Posterior cingulate gyrus (tissue), 11 donors: ENCODE measurements at regions not wholly inside any gene's neighbourhood (a gene's known extent, or its start where the extent isn't known, plus 50 kb on each side); places are given as distances from the start of the nearest gene placed in this dataset.

Experiments used
- DNase-seq, 10 donors: peaks; one replicate each; pipeline versions ENCODE4 v3.0.0 to v3.0.0-alpha.2; 2020 to 2021; ENCODE audit warnings: mixed read lengths in 3 of 10
- intact Hi-C: fragments of 100-400 bp; cut with DNase I; formaldehyde crosslinking; loops from one replicate; pipeline ENCODE4 v1.15.1; 2023

DNA sequence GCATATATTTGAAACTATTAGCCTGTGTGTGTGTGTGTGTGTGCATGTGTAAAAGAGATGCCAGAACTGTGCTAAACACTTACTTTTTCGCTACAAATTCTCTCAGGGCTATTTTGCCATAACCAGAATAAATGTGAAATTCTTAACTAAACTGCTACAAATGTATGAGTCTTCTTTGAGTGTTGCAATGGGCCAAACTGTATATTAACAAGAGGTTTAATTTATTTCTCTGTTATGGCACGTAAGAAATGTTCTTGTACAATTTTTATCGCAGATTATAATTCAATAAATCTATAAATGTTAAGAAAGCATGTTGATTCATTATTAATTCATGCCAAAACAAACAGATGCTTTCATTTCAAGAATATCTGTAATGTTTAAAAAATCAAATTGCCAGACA lies 454.5 kb upstream of the PCDH7 start:
- intact Hi-C loops, result no loop called here
- no peak for DNase-seq

GRCh38 chr4:30268370-30268769 lies 451.8 kb upstream of the PCDH7 start:
- intact Hi-C loops, result no loop called here
- no peak for DNase-seq

DNA sequence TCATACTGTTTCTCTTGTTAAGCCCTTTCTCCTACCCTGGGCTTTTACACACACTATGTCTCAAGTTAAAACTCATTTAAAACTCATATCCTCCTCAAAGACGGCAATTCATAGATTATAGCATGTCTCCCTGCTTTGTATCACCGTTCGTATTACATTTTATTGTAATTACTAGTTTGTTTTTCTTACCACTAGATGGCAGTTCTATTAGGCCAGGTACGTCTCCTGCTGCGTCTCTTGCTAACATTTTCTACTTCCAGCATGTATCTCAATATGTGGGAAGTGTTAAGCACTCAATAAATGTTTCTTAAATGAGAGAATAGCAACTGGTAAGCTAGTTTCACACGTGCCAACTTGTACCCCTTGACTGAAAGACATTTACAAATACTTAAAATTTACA lies 450.3 kb upstream of the PCDH7 start:
- intact Hi-C loops, result no loop called here
- DNase-seq, result no peak

- intact Hi-C loops, result no loop called here
- no peak for DNase-seq
These were observed 438.2 kb upstream of the PCDH7 start for GRCh38 chr4:30281986-30282385.

DNA sequence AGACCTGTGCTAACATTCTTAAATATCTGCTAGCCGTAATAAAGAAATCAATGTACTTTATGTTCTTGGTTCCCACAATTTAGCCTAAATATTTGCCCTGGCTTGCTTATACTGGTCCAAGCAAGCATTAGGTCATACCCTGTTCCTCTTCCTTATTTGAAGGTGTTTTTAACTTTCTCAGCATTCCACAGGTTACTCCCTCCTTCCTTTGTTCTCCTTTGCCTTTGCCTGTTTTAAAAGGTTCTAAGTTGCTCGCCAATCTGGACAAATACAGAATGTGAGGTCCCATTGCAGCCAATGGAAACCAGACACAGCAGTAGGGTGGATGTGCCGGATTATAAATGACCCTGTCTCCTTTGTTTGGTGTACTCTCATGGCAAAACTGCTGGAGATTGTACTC lies 436.8 kb upstream of the PCDH7 start:
- intact Hi-C loops, result no loop called here
- DNase-seq, result no peak

- intact Hi-C loops, result no loop called here
These were observed 425.9 kb upstream of the PCDH7 start for GRCh38 chr4:30294295-30294694.

GRCh38 chr4:30295652-30296051 lies 424.5 kb upstream of the PCDH7 start:
- DNase-seq, result peak in 1 of 10 donors; percentile 22
- intact Hi-C loops, result no loop called here

More at GRCh38 chr4:30294295-30294694, 425.9 kb upstream of the PCDH7 start:
- peak in 1 of 10 donors; percentile 23 for DNase-seq

DNA sequence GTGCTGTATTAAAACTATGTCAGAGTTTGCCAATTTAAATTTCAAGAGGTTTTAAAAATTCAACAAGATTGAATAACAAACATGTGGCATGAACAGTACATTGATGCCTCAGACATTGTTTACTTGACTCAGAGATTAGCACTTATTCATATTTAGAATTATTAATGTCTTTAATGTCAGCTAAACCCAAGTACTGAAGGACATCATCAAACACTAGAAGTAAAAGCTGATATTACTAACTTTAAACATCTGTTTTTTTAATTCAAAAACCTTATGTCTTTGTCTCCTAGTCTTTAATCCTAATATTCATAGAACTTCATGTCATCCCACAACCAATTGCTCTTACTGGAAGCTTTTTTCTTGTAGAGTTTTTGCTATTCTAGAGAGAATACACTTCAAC lies 406.2 kb upstream of the PCDH7 start:
- intact Hi-C loops, result no loop called here
- no peak for DNase-seq

GRCh38 chr4:30330894-30331652 lies 389.1 kb upstream of the PCDH7 start:
- intact Hi-C loops, result no loop called here
- peak in 3 of 10 donors; percentile 9 to 78 (median 72) for DNase-seq

GRCh38 chr4:30341731-30342130 lies 378.4 kb upstream of the PCDH7 start:
- intact Hi-C loops, result no loop called here
- no peak for DNase-seq

DNA sequence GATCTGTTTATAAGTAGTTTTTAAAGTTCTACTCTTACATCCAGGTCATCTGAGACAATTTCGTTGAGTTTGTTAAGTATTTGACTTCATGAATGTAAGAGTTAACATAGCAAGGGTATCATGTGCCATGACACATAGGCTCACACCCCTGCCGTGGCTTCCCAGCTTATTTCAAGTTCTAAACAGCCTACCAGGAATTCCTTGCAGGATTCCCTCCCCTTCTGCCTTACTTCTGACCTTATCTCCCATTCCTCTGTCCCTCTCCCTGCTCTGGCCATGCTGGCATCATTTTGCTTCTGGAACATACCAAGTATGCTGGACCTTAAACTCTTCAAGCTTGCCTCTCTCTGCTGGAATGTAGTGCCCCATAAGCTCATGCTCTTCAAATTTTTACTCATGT lies 369.9 kb upstream of the PCDH7 start:
- no peak for DNase-seq
- intact Hi-C loops, result no loop called here

DNA sequence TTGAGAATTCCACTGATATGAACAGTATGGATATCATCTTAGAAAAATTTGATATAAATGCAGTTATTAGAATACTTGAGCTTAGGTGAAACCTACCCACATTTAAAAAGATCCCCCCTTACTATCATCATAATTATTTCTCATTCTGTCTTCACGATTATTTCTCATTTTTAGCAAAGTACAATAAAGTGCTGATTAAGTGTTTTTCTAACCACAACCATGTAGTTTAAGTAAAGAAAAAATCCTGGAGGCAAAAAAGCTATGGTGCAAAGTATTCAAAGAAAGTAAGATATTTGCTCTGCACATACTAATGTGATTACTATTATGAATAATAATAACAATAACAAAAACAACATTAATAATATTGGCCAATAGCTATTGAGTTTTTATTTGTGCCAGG lies 365.6 kb upstream of the PCDH7 start:
- DNase-seq, result no peak
- intact Hi-C loops, result no loop called here

GRCh38 chr4:30362436-30362835 lies 357.7 kb upstream of the PCDH7 start:
- DNase-seq, result no peak

DNA sequence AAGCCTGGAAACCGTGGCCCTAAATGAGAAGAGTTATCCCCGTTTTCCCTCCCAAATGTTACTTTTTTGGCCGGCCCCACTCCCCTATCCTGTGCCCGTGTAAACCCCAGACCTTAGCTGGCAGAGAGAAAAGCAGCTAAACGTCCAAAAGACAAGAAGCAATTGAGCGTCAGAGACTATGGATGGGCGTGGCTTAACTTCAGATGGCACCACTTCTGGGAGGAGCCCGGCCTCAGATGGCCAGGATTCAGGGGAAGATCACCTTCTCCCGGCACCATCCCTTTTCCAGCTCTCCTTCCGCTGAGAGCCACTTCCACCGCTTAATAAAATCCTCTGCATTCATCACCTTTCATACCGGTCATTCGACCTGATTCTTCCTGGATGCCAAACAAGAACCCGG lies 350.1 kb upstream of the PCDH7 start:
- DNase-seq, result peak in 1 of 10 donors; percentile 39
- intact Hi-C loops, result no loop called here

More at GRCh38 chr4:30362436-30362835, 357.7 kb upstream of the PCDH7 start:
- intact Hi-C loops, result no loop called here

GRCh38 chr4:30380404-30380998 lies 339.7 kb upstream of the PCDH7 start:
- no peak for DNase-seq
- intact Hi-C loops, result no loop called here

GRCh38 chr4:30385650-30386049 lies 334.5 kb upstream of the PCDH7 start:
- no peak for DNase-seq
- intact Hi-C loops, result no loop called here

DNA sequence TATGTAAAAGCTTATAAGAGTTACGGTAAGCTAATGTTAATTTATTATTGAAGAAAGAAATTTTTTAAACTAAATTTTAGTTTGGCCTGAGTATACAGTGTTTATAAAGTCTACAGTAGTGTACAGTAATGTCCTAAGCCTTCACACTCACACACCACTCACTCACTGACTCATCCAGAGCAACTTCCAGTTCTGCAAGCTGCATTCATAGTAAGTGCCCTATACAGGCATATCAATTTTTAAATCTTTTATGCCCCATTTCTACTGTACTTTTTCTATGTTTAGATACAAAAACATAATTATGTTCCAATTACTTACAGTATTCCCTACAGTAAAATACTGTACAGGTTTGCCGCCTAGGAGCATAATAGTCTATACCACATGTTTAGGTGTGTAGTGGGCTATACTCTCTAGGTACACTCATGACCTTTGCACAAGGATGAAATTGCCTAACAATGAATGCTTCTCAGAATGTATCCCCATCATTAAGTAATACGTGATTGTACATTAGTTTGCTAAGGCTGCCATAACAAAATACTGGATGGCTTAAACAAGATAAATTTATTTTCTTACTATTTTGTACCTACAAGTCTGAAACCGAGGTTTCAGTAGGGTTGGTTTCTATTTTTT lies 333.8 kb upstream of the PCDH7 start:
- intact Hi-C loops, result no loop called here
- no peak for DNase-seq

- DNase-seq, result no peak
- intact Hi-C loops, result no loop called here
These were observed 324.3 kb upstream of the PCDH7 start for GRCh38 chr4:30395902-30396301.

DNA sequence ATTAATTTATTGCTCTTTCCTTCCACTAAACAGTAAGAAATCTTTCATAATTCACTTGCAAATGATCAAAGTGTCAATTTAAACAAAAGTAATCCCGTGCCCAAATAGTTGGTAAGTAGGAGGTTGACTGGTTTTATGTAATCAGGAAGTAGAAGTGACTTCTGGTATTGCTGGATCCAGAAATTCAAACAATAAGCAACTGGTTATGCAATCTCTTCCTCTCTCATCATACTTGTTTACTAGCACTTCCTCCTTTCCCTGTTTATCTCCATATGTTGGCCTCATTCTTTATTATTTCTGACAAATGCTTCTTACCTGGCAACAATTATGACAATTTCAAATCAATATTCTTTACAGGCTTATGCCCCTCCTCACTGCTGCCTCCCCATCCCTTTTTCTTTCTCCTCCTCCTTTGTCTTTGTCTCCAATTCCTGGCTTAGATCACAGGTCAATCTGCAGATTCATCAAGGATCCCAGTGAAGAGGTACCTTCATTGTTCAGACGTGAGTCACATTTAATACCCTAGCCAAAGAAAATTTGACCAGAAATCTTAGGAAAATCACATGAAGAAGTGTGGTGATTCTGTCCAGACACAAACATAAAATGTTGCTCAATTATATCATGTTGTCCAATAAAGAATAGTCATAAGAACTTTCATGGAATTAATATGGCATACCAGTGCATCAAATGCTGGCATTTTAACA lies 323.2 kb upstream of the PCDH7 start:
- intact Hi-C loops, result no loop called here
- no peak for DNase-seq

DNA sequence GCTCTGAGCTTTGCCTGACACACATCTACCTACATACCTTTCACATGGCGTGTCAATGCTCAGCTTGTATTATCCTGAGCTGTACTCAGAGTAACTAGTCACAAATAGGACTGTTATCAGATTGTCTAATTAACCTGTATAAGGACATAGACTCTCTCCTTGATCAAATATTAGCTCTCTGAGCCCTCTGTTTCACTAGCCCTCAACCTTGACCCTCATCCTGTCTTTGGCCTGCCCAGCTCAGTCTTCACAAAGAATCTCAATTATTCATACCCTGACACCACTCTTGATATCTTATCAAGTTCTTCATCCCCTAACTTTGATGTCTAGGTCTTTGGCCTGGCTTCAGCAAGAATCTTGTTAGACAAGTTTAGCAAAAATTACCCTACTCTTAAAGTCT lies 320.7 kb upstream of the PCDH7 start:
- DNase-seq, result no peak
- intact Hi-C loops, result no loop called here

GRCh38 chr4:30402276-30402675 lies 317.9 kb upstream of the PCDH7 start:
- no peak for DNase-seq
- intact Hi-C loops, result no loop called here
